IPS-20b (cell line): ENCODE measurements at regions not wholly inside any gene's neighbourhood (a gene's known extent, or its start where the extent isn't known, plus 50 kb on each side); places are given as distances from the start of the nearest gene placed in this dataset.

ENCODE experiments used
- H3K27ac ChIP-seq: one replicate; pipeline ENCODE4 v1.5.1; 2013; ENCODE audit warnings: low read length
- H3K27me3 ChIP-seq: 2 replicates; pipeline ENCODE4 v1.6.1; 2013; ENCODE audit warnings: mild to moderate bottlenecking, low read length, inconsistent platforms; ENCODE audit not compliant: insufficient read depth
- H3K36me3 ChIP-seq: 2 replicates; pipeline ENCODE4 v1.6.1; 2013; ENCODE audit warnings: low read depth, mild to moderate bottlenecking, inconsistent platforms, low read length, moderate library complexity; ENCODE audit not compliant: insufficient read depth
- H3K4me1 ChIP-seq: 2 replicates; pipeline ENCODE4 v1.6.1; 2013; ENCODE audit warnings: mild to moderate bottlenecking, control low read depth, inconsistent platforms, low read length, moderate library complexity; ENCODE audit not compliant: insufficient read depth
- H3K4me3 ChIP-seq: 2 replicates; pipeline ENCODE4 v1.5.1; 2013; ENCODE audit warnings: mild to moderate bottlenecking, low read length, inconsistent platforms
- H3K9ac ChIP-seq: 2 replicates; pipeline ENCODE4 v1.6.1; 2013; ENCODE audit warnings: low read depth, mild to moderate bottlenecking, inconsistent platforms, low read length, moderate library complexity
- H3K9me3 ChIP-seq: 2 replicates; pipeline ENCODE4 v1.6.1; 2013; ENCODE audit warnings: mild to moderate bottlenecking, low read depth, low read length, inconsistent platforms; ENCODE audit not compliant: insufficient read depth

DNA sequence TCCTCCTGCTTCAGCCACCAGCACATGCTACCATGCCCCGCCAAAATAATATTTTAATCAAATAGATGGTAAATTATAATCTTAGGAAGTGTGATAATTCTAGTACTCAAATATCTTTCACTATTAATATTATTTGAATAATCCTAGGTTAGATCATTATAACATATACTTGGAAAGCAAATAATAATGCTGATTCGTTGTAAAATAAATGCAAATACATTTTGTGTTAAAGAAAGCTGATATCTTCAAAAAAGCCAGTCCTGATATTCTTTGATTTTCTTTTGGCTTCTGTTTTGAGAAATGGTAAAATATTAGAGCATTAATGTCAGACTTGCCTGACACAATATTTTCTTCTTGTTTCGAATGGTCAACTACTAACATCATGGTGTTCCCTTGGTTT, 116.3 kb upstream of the ADAMTS5 start:
- no peaks in the 10 kb centered on the region for H3K27me3 ChIP-seq
- no peak overlapping the region for H3K9ac ChIP-seq
- H3K9me3 ChIP-seq: no peaks in the 10 kb centered on the region
- no peaks in the 10 kb centered on the region for H3K36me3 ChIP-seq
- no peak overlapping the region for H3K4me3 ChIP-seq
- no peak overlapping the region for H3K27ac ChIP-seq
- H3K4me1 ChIP-seq: no peaks in the 10 kb centered on the region

DNA sequence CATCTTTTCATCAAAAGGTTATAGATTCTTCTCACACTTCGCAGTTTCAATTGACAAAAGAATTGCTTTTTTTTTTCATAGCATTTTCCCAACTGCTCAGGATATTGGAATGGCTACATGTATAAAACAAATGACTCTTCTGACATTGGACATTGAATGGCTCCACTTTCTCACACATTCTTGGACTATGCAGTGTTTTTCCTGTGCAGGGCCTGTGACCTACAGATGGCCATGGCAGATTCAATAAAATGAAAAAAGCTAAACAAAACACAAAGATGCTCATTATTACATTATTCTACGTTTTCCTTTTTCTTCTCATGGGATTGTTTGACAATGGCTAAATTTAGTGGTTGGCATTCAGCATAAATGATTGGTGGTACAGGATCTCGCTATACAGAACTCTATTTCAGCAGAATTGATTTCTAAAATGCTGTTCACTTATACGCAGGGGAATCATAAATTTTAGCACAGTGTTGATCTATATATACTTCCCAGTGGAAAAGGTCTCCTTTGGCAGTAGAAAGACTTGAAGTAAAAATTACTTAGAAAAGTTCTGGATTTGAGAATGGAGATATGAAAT, 115.6 kb upstream of the ADAMTS5 start:
- H3K27ac ChIP-seq: no peak overlapping the region
- no peaks in the 10 kb centered on the region for H3K36me3 ChIP-seq
- no peak overlapping the region for H3K4me3 ChIP-seq
- H3K27me3 ChIP-seq: no peaks in the 10 kb centered on the region
- H3K4me1 ChIP-seq: no peaks in the 10 kb centered on the region
- no peaks in the 10 kb centered on the region for H3K9me3 ChIP-seq
- H3K9ac ChIP-seq: no peak overlapping the region

GRCh38 chr21:27079636-27080240, 112.8 kb upstream of the ADAMTS5 start:
- Histone ChIP-seq H3K4me3 (no peak overlapping the region), H3K27me3 (no peaks in the 10 kb centered on the region), H3K27ac (no peak overlapping the region), H3K9me3 (no peaks in the 10 kb centered on the region), H3K9ac (no peak overlapping the region), H3K4me1 (no peaks in the 10 kb centered on the region), H3K36me3 (no peaks in the 10 kb centered on the region)

GRCh38 chr21:27078915-27079314, 112.0 kb upstream of the ADAMTS5 start:
- Histone ChIP-seq H3K9ac (no peak overlapping the region), H3K27ac (no peak overlapping the region), H3K9me3 (no peaks in the 10 kb centered on the region), H3K27me3 (no peaks in the 10 kb centered on the region), H3K4me1 (no peaks in the 10 kb centered on the region), H3K36me3 (no peaks in the 10 kb centered on the region), H3K4me3 (no peak overlapping the region)

DNA sequence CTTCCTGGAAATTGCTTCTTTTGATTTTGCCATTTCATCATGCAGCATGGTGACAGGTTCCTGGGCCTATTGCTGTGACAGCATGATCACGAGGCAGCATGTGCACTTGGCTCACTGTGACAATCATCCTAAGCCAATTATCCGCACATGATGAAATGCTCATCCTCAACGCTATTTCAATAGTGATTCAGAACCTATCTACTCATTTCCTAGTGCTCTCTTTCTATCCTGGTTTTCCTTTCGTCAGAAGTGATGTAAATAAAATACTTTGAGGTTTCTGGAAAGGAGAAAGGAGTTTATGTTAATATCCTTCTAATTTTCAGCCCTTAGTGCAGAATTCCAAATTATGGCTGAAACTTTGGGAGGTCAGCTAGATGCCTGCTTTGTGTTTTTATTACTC, 110.6 kb upstream of the ADAMTS5 start:
- Histone ChIP-seq H3K4me1 (no peaks in the 10 kb centered on the region), H3K36me3 (no peaks in the 10 kb centered on the region), H3K4me3 (no peak overlapping the region), H3K9me3 (no peaks in the 10 kb centered on the region), H3K27me3 (no peaks in the 10 kb centered on the region), H3K9ac (no peak overlapping the region), H3K27ac (no peak overlapping the region)

- Histone ChIP-seq H3K4me3 (no peak overlapping the region), H3K4me1 (no peaks in the 10 kb centered on the region), H3K27ac (no peak overlapping the region), H3K36me3 (no peaks in the 10 kb centered on the region), H3K27me3 (no peaks in the 10 kb centered on the region), H3K9ac (no peak overlapping the region), H3K9me3 (no peaks in the 10 kb centered on the region)
These were observed 109.1 kb upstream of the ADAMTS5 start for GRCh38 chr21:27076025-27076424.

GRCh38 chr21:27070861-27071670, 104.2 kb upstream of the ADAMTS5 start:
- Histone ChIP-seq H3K4me1 (no peaks in the 10 kb centered on the region), H3K27me3 (no peaks in the 10 kb centered on the region), H3K36me3 (no peaks in the 10 kb centered on the region), H3K27ac (no peak overlapping the region), H3K9ac (no peak overlapping the region), H3K9me3 (no peaks in the 10 kb centered on the region), H3K4me3 (no peak overlapping the region)

GRCh38 chr21:27068811-27069210, 101.9 kb upstream of the ADAMTS5 start:
- Histone ChIP-seq H3K4me1 (no peaks in the 10 kb centered on the region), H3K27me3 (no peaks in the 10 kb centered on the region), H3K36me3 (no peaks in the 10 kb centered on the region), H3K9me3 (no peaks in the 10 kb centered on the region), H3K4me3 (no peak overlapping the region), H3K9ac (no peak overlapping the region), H3K27ac (no peak overlapping the region)

- H3K4me3 ChIP-seq: no peak overlapping the region
- no peaks in the 10 kb centered on the region for H3K36me3 ChIP-seq
- no peak overlapping the region for H3K9ac ChIP-seq
- no peaks in the 10 kb centered on the region for H3K4me1 ChIP-seq
- no peak overlapping the region for H3K27ac ChIP-seq
- no peaks in the 10 kb centered on the region for H3K27me3 ChIP-seq
- H3K9me3 ChIP-seq: no peaks in the 10 kb centered on the region
These were observed 100.3 kb upstream of the ADAMTS5 start for GRCh38 chr21:27067226-27067625.

GRCh38 chr21:27062443-27062842, 95.6 kb upstream of the ADAMTS5 start:
- Histone ChIP-seq H3K27ac (no peak overlapping the region), H3K9me3 (no peaks in the 10 kb centered on the region), H3K4me3 (no peak overlapping the region), H3K4me1 (no peaks in the 10 kb centered on the region), H3K36me3 (no peaks in the 10 kb centered on the region), H3K9ac (no peak overlapping the region), H3K27me3 (no peaks in the 10 kb centered on the region)

GRCh38 chr21:27061770-27062169, 94.9 kb upstream of the ADAMTS5 start:
- Histone ChIP-seq H3K9ac (no peak overlapping the region), H3K27me3 (no peaks in the 10 kb centered on the region), H3K9me3 (no peaks in the 10 kb centered on the region), H3K27ac (no peak overlapping the region), H3K36me3 (no peaks in the 10 kb centered on the region), H3K4me3 (no peak overlapping the region), H3K4me1 (no peaks in the 10 kb centered on the region)

DNA sequence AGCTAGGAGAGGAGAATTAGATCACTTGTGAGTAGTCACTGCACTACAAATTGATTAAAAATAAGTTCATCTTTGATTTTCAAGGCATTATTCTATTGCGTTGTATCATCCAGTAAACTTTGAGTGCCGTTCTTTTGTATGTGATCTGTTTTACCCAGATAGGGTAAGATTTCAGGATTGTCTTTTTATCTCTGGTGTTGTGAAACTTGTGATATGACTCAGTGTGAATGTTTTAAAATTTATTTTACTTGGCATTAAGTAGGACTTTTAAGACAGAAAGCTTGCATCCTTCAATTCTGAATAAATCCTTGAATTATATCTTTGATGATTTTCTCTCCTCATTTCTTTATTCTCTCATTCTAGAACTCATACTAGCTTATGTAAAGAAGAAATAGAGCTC, 93.3 kb upstream of the ADAMTS5 start:
- Histone ChIP-seq H3K9me3 (no peaks in the 10 kb centered on the region; the same call in 1 of the 2 replicates), H3K4me1 (no peaks in the 10 kb centered on the region), H3K27ac (no peak overlapping the region), H3K36me3 (no peaks in the 10 kb centered on the region), H3K27me3 (no peaks in the 10 kb centered on the region), H3K9ac (no peak overlapping the region), H3K4me3 (no peak overlapping the region)
